Subcutaneous abdominal adipose tissue (tissue), 5 donors: ENCODE measurements at regions not wholly inside any gene's neighbourhood (a gene's known extent, or its start where the extent isn't known, plus 50 kb on each side); places are given as distances from the start of the nearest gene placed in this dataset.
"Not testable (repeated sequence)": the region's sequence is repeated elsewhere in the genome, so short reads cannot be mapped to it uniquely, and the experiment has no call there.

Experiments
- H3K27ac ChIP-seq: one replicate; pipeline ENCODE4 v1.7.0; 2013; ENCODE audit warnings: low read depth, mild to moderate bottlenecking, inconsistent platforms, low read length, moderate library complexity
- H3K27me3 ChIP-seq, 5 donors: one replicate each; pipeline ENCODE4 v1.7.0; 2013; ENCODE audit warnings: low read length in 5 of 5, inconsistent platforms in 1 of 5; ENCODE audit not compliant: control insufficient read depth in 5 of 5, insufficient read depth in 4 of 5
- H3K36me3 ChIP-seq, 5 donors: one replicate each; pipeline ENCODE4 v1.7.0; 2013; ENCODE audit warnings: low read length in 5 of 5; ENCODE audit not compliant: control insufficient read depth in 5 of 5, insufficient read depth in 5 of 5
- H3K4me1 ChIP-seq, 5 donors: one replicate each; pipeline ENCODE4 v1.7.0; 2013; ENCODE audit warnings: low read length in 5 of 5, mild to moderate bottlenecking in 3 of 5, moderate library complexity in 1 of 5; ENCODE audit not compliant: control insufficient read depth in 5 of 5, insufficient read depth in 5 of 5
- H3K4me3 ChIP-seq, 5 donors: one replicate each; pipeline ENCODE4 v1.7.0; 2013; ENCODE audit warnings: low read length in 5 of 5, low read depth in 1 of 5
- H3K9ac ChIP-seq, 5 donors: one replicate each; pipeline ENCODE4 v1.7.0; 2013; ENCODE audit warnings: low read length in 5 of 5, mild to moderate bottlenecking in 4 of 5, moderate library complexity in 3 of 5
- H3K9me3 ChIP-seq, 5 donors: one replicate each; pipeline ENCODE4 v1.7.0; 2013; ENCODE audit warnings: low read length in 5 of 5; ENCODE audit not compliant: control insufficient read depth in 5 of 5
- donor health status: healthy.
- donor health status: healthy.
- donor health status: healthy.
- donor health status: healthy.
- donor health status: healthy.

- Histone ChIP-seq H3K9me3 (peaks cover 0 to 8% (median 5%) of the 10 kb centered on the region in 5 donors), H3K4me3 (no peak overlapping the region), H3K36me3 (no peaks in the 10 kb centered on the region), H3K27ac (no peak overlapping the region), H3K27me3 (peaks cover 0 to 4% (median 0%) of the 10 kb centered on the region in 5 donors), H3K9ac (no peak overlapping the region), H3K4me1 (no peaks in the 10 kb centered on the region)
Observed at GRCh38 chr18:51503351-51503750, 305.9 kb upstream of the MEX3C start.

GRCh38 chr18:51506811-51507210 is 309.3 kb upstream of the MEX3C start:
- Histone ChIP-seq H3K4me3 (no peak overlapping the region), H3K4me1 (no peaks in the 10 kb centered on the region), H3K27ac (no peak overlapping the region), H3K9ac (no peak overlapping the region), H3K36me3 (no peaks in the 10 kb centered on the region), H3K9me3 (peaks cover 0 to 15% (median 8%) of the 10 kb centered on the region in 5 donors), H3K27me3 (no peaks in the 10 kb centered on the region)

GRCh38 chr18:51508410-51508809 is 310.9 kb upstream of the MEX3C start:
- H3K9me3 ChIP-seq, result peaks cover 0 to 15% (median 8%) of the 10 kb centered on the region in 5 donors
- not testable (repeated sequence) for H3K27ac ChIP-seq, H3K27me3 ChIP-seq, H3K36me3 ChIP-seq, H3K9ac ChIP-seq, H3K4me1 ChIP-seq, H3K4me3 ChIP-seq

GRCh38 chr18:51510020-51510419 is 312.5 kb upstream of the MEX3C start:
- Histone ChIP-seq H3K27me3 (no peaks in the 10 kb centered on the region), H3K4me3 (no peak overlapping the region), H3K27ac (no peak overlapping the region), H3K4me1 (no peaks in the 10 kb centered on the region), H3K9ac (no peak overlapping the region), H3K9me3 (peaks cover 0 to 15% (median 11%) of the 10 kb centered on the region in 5 donors), H3K36me3 (no peaks in the 10 kb centered on the region)

GRCh38 chr18:51513517-51513916 is 316.0 kb upstream of the MEX3C start:
- H3K4me3 ChIP-seq, result no peak overlapping the region
- no peak overlapping the region for H3K27ac ChIP-seq
- H3K9ac ChIP-seq, result no peak overlapping the region
- no peaks in the 10 kb centered on the region for H3K36me3 ChIP-seq
- H3K9me3 ChIP-seq, result peaks cover 0 to 13% (median 8%) of the 10 kb centered on the region in 5 donors
- H3K27me3 ChIP-seq, result no peaks in the 10 kb centered on the region
- no peaks in the 10 kb centered on the region for H3K4me1 ChIP-seq

GRCh38 chr18:51514128-51514527 is 316.6 kb upstream of the MEX3C start:
- no peaks in the 10 kb centered on the region for H3K27me3 ChIP-seq

GRCh38 chr18:51516478-51517038 is 319.1 kb upstream of the MEX3C start:
- no peak overlapping the region for H3K4me3 ChIP-seq
- peaks cover 0 to 13% (median 3%) of the 10 kb centered on the region in 5 donors for H3K9me3 ChIP-seq
- no peaks in the 10 kb centered on the region for H3K36me3 ChIP-seq
- no peaks in the 10 kb centered on the region for H3K27me3 ChIP-seq
- no peaks in the 10 kb centered on the region for H3K4me1 ChIP-seq
- no peak overlapping the region for H3K27ac ChIP-seq
- no peak overlapping the region for H3K9ac ChIP-seq

More at GRCh38 chr18:51514128-51514527, 316.6 kb upstream of the MEX3C start:
- Histone ChIP-seq H3K4me3 (no peak overlapping the region), H3K9ac (no peak overlapping the region), H3K4me1 (no peaks in the 10 kb centered on the region), H3K9me3 (peaks cover 0 to 13% (median 7%) of the 10 kb centered on the region in 5 donors), H3K36me3 (no peaks in the 10 kb centered on the region), H3K27ac (no peak overlapping the region)

GRCh38 chr18:51519571-51519970 is 322.1 kb upstream of the MEX3C start:
- H3K4me3 ChIP-seq, result no peak overlapping the region
- H3K27ac ChIP-seq, result no peak overlapping the region
- H3K27me3 ChIP-seq, result no peaks in the 10 kb centered on the region
- peaks cover 0 to 8% (median 3%) of the 10 kb centered on the region in 5 donors for H3K9me3 ChIP-seq
- H3K9ac ChIP-seq, result no peak overlapping the region
- H3K36me3 ChIP-seq, result no peaks in the 10 kb centered on the region
- H3K4me1 ChIP-seq, result no peaks in the 10 kb centered on the region

- Histone ChIP-seq H3K9ac (no peak overlapping the region), H3K4me3 (no peak overlapping the region), H3K36me3 (no peaks in the 10 kb centered on the region), H3K27me3 (no peaks in the 10 kb centered on the region), H3K4me1 (no peaks in the 10 kb centered on the region), H3K27ac (no peak overlapping the region), H3K9me3 (peaks cover 0 to 5% (median 3%) of the 10 kb centered on the region in 5 donors)
Observed at GRCh38 chr18:51520676-51521180, 323.2 kb upstream of the MEX3C start.

GRCh38 chr18:51522338-51522737 is 324.9 kb upstream of the MEX3C start:
- no peaks in the 10 kb centered on the region for H3K4me1 ChIP-seq
- H3K27me3 ChIP-seq, result no peaks in the 10 kb centered on the region
- H3K36me3 ChIP-seq, result no peaks in the 10 kb centered on the region
- no peak overlapping the region for H3K4me3 ChIP-seq
- H3K9ac ChIP-seq, result no peak overlapping the region
- no peaks in the 10 kb centered on the region for H3K9me3 ChIP-seq
- no peak overlapping the region for H3K27ac ChIP-seq
